Keratinocyte (primary cell): ENCODE measurements at regions not wholly inside any gene's neighbourhood (a gene's known extent, or its start where the extent isn't known, plus 50 kb on each side); places are given as distances from the start of the nearest gene placed in this dataset.

Experiments used
- EZH2 ChIP-seq: IDR thresholded peaks from one replicate; pipeline ENCODE4 v1.6.1; 2012; ENCODE audit warnings: inconsistent platforms, mild to moderate bottlenecking, low read length, moderate library complexity
- TF ChIP-seq, protein P1 (sequence below), 3 experiments: IDR thresholded peaks in 1 of 3; conservative IDR thresholded peaks in 1 of 3; optimal IDR thresholded peaks in 1 of 3; 2 replicates in 2 of 3; 3 replicates in 1 of 3; pipeline versions ENCODE3 to v1.5.1; 2011; ENCODE audit warnings: low read length in 3 of 3, mild to moderate bottlenecking in 3 of 3, moderate library complexity in 2 of 3, control low read depth in 1 of 3, inconsistent platforms in 1 of 3; ENCODE audit not compliant: insufficient read depth in 2 of 3; ENCODE audit errors: extremely low read depth in 1 of 3

DNA sequence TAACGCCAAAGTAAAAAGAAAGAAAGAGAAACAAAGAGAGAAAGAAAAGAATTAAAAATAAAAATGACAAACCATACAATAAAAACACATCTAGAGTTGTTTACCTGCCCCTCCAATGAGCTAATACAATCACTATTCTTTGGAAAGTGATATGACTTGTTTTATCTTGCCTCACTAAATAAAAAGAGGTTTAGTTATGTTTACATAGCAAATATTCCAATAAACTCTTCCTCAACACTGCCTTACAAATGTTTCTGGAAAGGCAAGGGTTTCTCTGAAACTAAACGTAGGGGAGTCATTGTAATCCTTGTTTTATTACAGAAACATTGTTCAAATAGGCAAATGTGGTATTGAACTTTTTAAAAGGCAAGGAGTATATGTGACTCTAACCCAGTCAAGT, 396.2 kb downstream of the EPM2A start:
- TF ChIP-seq, protein P1, sequence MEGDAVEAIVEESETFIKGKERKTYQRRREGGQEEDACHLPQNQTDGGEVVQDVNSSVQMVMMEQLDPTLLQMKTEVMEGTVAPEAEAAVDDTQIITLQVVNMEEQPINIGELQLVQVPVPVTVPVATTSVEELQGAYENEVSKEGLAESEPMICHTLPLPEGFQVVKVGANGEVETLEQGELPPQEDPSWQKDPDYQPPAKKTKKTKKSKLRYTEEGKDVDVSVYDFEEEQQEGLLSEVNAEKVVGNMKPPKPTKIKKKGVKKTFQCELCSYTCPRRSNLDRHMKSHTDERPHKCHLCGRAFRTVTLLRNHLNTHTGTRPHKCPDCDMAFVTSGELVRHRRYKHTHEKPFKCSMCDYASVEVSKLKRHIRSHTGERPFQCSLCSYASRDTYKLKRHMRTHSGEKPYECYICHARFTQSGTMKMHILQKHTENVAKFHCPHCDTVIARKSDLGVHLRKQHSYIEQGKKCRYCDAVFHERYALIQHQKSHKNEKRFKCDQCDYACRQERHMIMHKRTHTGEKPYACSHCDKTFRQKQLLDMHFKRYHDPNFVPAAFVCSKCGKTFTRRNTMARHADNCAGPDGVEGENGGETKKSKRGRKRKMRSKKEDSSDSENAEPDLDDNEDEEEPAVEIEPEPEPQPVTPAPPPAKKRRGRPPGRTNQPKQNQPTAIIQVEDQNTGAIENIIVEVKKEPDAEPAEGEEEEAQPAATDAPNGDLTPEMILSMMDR (optimal IDR thresholded peaks at IDR 0.05 in 1 of 3, IDR thresholded peaks at IDR 0.05 in 1 of 3, conservative IDR thresholded peaks at IDR 0.05 in 1 of 3; ENCODE audit: extremely low read depth in 1 of 3, insufficient read depth in 2 of 3, low read length in 3 of 3) = no peak
- TF ChIP-seq EZH2 = no peak
